Gastrocnemius medialis (tissue), 4 donors: ENCODE measurements at regions not wholly inside any gene's neighbourhood (a gene's known extent, or its start where the extent isn't known, plus 50 kb on each side); places are given as distances from the start of the nearest gene placed in this dataset.

Source experiments
- ATAC-seq, 2 donors: fragments of 150-250 bp; one replicate each; pipeline ENCODE4 v1.9.1; 2016
- DNase-seq, 2 donors: peaks; one replicate each; pipeline ENCODE4 v3.0.0-alpha.2; 2019
- H3K27ac ChIP-seq, 4 donors: fragments of 200-600 bp; sonication (generic); 1 replicate in 1 of 4; 2 replicates in 3 of 4; pipeline ENCODE4 v1.5.1; 2016 to 2018; ENCODE audit warnings: mild to moderate bottlenecking in 2 of 4, moderate library complexity in 1 of 4
- H3K27me3 ChIP-seq, 3 donors: fragments of 200-600 bp; sonication (generic) in 2 of 3; 1 replicate in 1 of 3; 2 replicates in 2 of 3; pipeline versions ENCODE4 v1.5.1 to v1.6.0; 2016 to 2019; ENCODE audit warnings: mild to moderate bottlenecking in 1 of 3, moderate library complexity in 1 of 3
- H3K36me3 ChIP-seq, 2 donors: fragments of 200-600 bp; sonication (generic) in 1 of 2; one replicate each; pipeline ENCODE4 v1.5.1; 2017 to 2018
- H3K4me1 ChIP-seq, 2 donors: fragments of 200-600 bp; sonication (generic) in 1 of 2; one replicate each; pipeline ENCODE4 v1.5.1; 2016 to 2017; ENCODE audit warnings: mild to moderate bottlenecking in 2 of 2
- H3K4me3 ChIP-seq, 4 donors: fragments of 200-600 bp; sonication (generic) in 3 of 4; 1 replicate in 1 of 4; 2 replicates in 3 of 4; pipeline ENCODE4 v1.5.1; 2016 to 2019; ENCODE audit warnings: mild to moderate bottlenecking in 2 of 4
- H3K9me3 ChIP-seq, 3 donors: fragments of 200-600 bp; sonication (generic) in 2 of 3; 1 replicate in 1 of 3; 2 replicates in 2 of 3; pipeline ENCODE4 v1.5.1; 2016 to 2019
- POLR2A ChIP-seq, 2 donors: fragments of 450-650 bp; IDR thresholded peaks; one replicate each; pipeline ENCODE4 v1.6.1; 2017; ENCODE audit warnings: antibody characterized with exemption in 2 of 2, mild to moderate bottlenecking in 2 of 2, moderate library complexity in 2 of 2
- in situ Hi-C, 4 donors: fragments of 200-750 bp; cut with MboI; loops; one replicate each; pipeline versions ENCODE4 v1.15.0 to v1.8.0; 2017; ENCODE audit warnings: low sequenced_read_pairs in 4 of 4
- intact Hi-C: fragments of 100-400 bp; cut with DNase I; formaldehyde crosslinking; loops from one replicate; pipeline ENCODE4 v1.15.1; 2023; ENCODE audit warnings: low total_unique reads
- TF ChIP-seq, protein P1 (sequence below), 5 experiments: fragments of 450-650 bp in 3 of 5; fragments of 200-600 bp in 2 of 5; sonication (generic) in 2 of 5; IDR thresholded peaks in 4 of 5; conservative IDR thresholded peaks in 1 of 5; 1 replicate in 4 of 5; 2 replicates in 1 of 5; pipeline ENCODE4 v1.5.1; 2016 to 2019; ENCODE audit warnings: antibody characterized with exemption in 5 of 5, mild to moderate bottlenecking in 3 of 5, moderate library complexity in 3 of 5

DNA sequence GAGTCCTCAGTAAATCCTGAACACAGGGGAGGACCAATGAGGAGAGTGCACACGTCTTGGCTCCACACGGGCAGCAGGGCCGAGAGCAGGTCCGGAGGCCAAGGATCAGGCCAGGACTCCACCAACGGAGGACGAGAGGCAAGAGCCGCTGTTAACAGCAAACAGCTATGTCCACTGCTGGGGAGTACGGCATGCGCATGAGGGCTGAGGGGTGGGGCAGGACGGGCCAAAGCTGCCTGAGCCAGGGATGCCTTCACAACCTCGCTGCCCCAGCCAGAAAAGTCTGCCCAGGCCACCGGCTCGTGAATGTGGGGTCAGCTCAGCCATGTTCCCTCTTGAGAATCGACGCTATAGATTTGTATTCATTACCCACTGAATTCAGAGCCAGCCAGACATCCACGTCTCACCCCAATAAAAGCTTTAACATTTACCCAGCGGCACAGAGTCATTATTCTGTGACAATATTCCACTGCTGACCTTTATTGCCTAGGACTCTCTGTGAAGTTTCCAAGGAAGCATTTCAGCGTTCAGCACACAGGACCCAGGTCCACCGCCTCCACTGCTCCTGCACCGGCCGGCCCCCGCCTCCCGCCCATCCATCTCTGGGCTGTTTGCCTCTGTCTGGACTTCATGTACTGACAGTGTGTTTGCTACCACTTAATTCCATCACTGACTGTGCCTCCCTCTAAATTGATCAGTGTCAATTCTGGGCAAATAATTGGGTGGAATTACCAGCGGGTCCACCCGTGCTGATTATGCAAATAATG, 384.9 kb downstream of the SHANK2 start:
- TF ChIP-seq, protein P1, sequence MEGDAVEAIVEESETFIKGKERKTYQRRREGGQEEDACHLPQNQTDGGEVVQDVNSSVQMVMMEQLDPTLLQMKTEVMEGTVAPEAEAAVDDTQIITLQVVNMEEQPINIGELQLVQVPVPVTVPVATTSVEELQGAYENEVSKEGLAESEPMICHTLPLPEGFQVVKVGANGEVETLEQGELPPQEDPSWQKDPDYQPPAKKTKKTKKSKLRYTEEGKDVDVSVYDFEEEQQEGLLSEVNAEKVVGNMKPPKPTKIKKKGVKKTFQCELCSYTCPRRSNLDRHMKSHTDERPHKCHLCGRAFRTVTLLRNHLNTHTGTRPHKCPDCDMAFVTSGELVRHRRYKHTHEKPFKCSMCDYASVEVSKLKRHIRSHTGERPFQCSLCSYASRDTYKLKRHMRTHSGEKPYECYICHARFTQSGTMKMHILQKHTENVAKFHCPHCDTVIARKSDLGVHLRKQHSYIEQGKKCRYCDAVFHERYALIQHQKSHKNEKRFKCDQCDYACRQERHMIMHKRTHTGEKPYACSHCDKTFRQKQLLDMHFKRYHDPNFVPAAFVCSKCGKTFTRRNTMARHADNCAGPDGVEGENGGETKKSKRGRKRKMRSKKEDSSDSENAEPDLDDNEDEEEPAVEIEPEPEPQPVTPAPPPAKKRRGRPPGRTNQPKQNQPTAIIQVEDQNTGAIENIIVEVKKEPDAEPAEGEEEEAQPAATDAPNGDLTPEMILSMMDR (IDR thresholded peaks at IDR 0.05 in 4 of 5, conservative IDR thresholded peaks at IDR 0.05 in 1 of 5) = no peak
- TF ChIP-seq POLR2A (IDR thresholded peaks at IDR 0.05) = no peak
- H3K9me3 ChIP-seq = no peaks in the 10 kb centered on the region
- H3K4me1 ChIP-seq = no peaks in the 10 kb centered on the region
- H3K4me3 ChIP-seq = no peak overlapping the region
- in situ Hi-C loops (no loop called here), intact Hi-C loops (no loop called here)
- DNase-seq = no peak
- no peak for ATAC-seq
- no peak overlapping the region for H3K27ac ChIP-seq
- no peaks in the 10 kb centered on the region for H3K36me3 ChIP-seq
- H3K27me3 ChIP-seq = peaks cover 0 to 20% (median 20%) of the 10 kb centered on the region in 3 donors

DNA sequence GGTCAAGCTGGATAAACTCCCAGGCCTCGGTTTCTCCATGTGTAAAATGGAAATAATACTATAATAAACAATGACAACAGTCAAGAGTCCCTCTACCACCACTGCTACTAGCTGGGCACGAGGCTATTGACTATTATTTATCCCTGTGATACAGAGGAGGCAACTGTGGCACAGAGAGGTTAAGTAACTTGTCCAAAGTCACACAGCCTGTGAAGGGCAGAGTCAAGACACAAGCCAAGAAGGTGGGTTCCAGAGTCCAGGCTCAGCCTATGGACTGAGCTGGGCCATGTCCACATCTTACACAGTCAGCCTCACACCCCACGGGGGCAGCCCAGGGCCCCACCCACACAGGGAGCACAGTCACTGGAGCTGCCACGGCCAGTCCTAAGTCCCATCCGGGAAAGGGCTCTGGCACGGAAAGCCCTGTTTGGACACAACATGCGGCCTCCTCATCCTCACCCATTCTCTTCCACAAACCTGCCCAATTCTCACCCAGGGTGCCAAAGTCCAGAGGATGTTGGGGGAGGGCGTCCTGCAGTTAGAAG, 384.0 kb downstream of the SHANK2 start:
- no peaks in the 10 kb centered on the region for H3K9me3 ChIP-seq
- H3K4me1 ChIP-seq = no peaks in the 10 kb centered on the region
- peaks cover 0 to 21% (median 20%) of the 10 kb centered on the region in 3 donors for H3K27me3 ChIP-seq
- in situ Hi-C loops (no loop called here), intact Hi-C loops (no loop called here)
- no peak overlapping the region for H3K27ac ChIP-seq
- TF ChIP-seq POLR2A (IDR thresholded peaks at IDR 0.05) = no peak
- TF ChIP-seq, protein P1 (IDR thresholded peaks at IDR 0.05 in 4 of 5, conservative IDR thresholded peaks at IDR 0.05 in 1 of 5) = no peak
- ATAC-seq (no peak), DNase-seq (no peak)
- H3K4me3 ChIP-seq = no peak overlapping the region
- no peaks in the 10 kb centered on the region for H3K36me3 ChIP-seq

DNA sequence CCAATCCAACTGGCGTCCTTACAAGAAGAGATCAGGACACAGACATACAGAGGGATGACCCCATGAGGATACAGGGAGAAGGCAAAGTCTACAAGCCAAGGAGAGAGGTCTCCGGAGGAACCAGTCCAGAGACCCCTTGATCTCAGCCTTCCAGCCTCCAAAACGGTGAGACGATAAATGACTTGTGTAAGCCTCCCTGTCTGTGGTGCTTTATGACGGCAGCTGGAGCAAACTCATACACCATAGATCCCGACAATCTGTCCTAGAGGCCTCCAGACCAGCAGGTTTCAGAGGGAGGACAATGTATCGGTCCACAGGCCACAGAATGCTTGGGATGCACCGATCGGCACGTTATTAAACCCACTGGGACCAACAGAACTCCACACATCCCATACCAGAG, 383.3 kb downstream of the SHANK2 start:
- DNase-seq (no peak), ATAC-seq (no peak)
- in situ Hi-C loops = no loop called here
- intact Hi-C loops = no loop called here
- Histone ChIP-seq H3K9me3 (no peaks in the 10 kb centered on the region), H3K4me1 (no peaks in the 10 kb centered on the region), H3K27me3 (peaks cover 0 to 24% (median 20%) of the 10 kb centered on the region in 3 donors), H3K36me3 (no peaks in the 10 kb centered on the region), H3K27ac (no peak overlapping the region), H3K4me3 (no peak overlapping the region)
- TF ChIP-seq, protein P1 (IDR thresholded peaks at IDR 0.05 in 4 of 5, conservative IDR thresholded peaks at IDR 0.05 in 1 of 5) = no peak
- TF ChIP-seq POLR2A (IDR thresholded peaks at IDR 0.05) = no peak

DNA sequence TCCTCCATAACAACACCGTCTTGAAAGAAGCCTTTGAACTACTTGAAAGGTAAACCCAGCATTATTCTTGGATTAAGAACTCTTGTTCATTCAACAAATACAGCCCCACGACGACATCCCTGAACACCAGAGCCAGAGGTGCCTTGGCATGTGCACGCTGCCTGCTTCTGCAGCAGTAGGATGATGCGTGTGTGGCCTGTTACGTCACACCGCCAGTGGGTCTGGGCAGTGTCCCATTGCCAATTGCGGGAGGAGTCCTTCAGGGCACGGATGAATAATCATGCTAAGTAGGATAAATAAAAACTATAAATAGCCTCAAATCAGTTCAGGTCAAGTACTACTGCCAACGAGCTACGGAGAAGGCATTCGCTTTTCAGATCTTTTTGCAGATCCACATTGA, 380.5 kb downstream of the SHANK2 start:
- no peak for TF ChIP-seq POLR2A (IDR thresholded peaks at IDR 0.05)
- TF ChIP-seq, protein P1 (IDR thresholded peaks at IDR 0.05 in 4 of 5, conservative IDR thresholded peaks at IDR 0.05 in 1 of 5) = no peak
- in situ Hi-C loops (no loop called here), intact Hi-C loops (no loop called here)
- Histone ChIP-seq H3K27me3 (peaks cover 0 to 23% (median 20%) of the 10 kb centered on the region in 3 donors), H3K9me3 (no peaks in the 10 kb centered on the region), H3K4me3 (no peak overlapping the region), H3K36me3 (no peaks in the 10 kb centered on the region), H3K4me1 (no peaks in the 10 kb centered on the region), H3K27ac (no peak overlapping the region)
- DNase-seq (no peak), ATAC-seq (no peak)
